Lower leg skin (tissue), 3 donors: ENCODE measurements at regions not wholly inside any gene's neighbourhood (a gene's known extent, or its start where the extent isn't known, plus 50 kb on each side); places are given as distances from the start of the nearest gene placed in this dataset.
"Not testable (repeated sequence)": the region's sequence is repeated elsewhere in the genome, so short reads cannot be mapped to it uniquely, and the experiment has no call there.

Source experiments
- POLR2A ChIP-seq, 2 donors: fragments of 450-650 bp; IDR thresholded peaks; one replicate each; pipeline ENCODE4 v1.6.1; 2016 to 2017; ENCODE audit warnings: antibody characterized with exemption in 2 of 2, mild to moderate bottlenecking in 1 of 2, moderate library complexity in 1 of 2
- TF ChIP-seq, protein P1 (sequence below), 3 donors: fragments of 450-650 bp; IDR thresholded peaks; one replicate each; pipeline ENCODE4 v1.5.1; 2016; ENCODE audit warnings: antibody characterized with exemption in 3 of 3, mild to moderate bottlenecking in 3 of 3, moderate library complexity in 2 of 3

- TF ChIP-seq, protein P1, sequence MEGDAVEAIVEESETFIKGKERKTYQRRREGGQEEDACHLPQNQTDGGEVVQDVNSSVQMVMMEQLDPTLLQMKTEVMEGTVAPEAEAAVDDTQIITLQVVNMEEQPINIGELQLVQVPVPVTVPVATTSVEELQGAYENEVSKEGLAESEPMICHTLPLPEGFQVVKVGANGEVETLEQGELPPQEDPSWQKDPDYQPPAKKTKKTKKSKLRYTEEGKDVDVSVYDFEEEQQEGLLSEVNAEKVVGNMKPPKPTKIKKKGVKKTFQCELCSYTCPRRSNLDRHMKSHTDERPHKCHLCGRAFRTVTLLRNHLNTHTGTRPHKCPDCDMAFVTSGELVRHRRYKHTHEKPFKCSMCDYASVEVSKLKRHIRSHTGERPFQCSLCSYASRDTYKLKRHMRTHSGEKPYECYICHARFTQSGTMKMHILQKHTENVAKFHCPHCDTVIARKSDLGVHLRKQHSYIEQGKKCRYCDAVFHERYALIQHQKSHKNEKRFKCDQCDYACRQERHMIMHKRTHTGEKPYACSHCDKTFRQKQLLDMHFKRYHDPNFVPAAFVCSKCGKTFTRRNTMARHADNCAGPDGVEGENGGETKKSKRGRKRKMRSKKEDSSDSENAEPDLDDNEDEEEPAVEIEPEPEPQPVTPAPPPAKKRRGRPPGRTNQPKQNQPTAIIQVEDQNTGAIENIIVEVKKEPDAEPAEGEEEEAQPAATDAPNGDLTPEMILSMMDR (IDR thresholded peaks at IDR 0.05), result not testable (repeated sequence)
- TF ChIP-seq POLR2A (IDR thresholded peaks at IDR 0.05), result not testable (repeated sequence)
Observed at GRCh38 chr13:52565324-52565723, 76.9 kb upstream of the HNRNPA1L2 start.
